HEK293 (cell line): ENCODE measurements at regions not wholly inside any gene's neighbourhood (a gene's known extent, or its start where the extent isn't known, plus 50 kb on each side); places are given as distances from the start of the nearest gene placed in this dataset.

Experiments
- CTCF ChIP-seq: fragments of 450-650 bp; formaldehyde crosslinking; IDR thresholded peaks from 2 replicates; pipeline ENCODE4 v1.5.1; 2016; ENCODE audit warnings: missing biosample characterization, missing genetic modification characterization
- ELK4 ChIP-seq: IDR thresholded peaks from 2 replicates; pipeline ENCODE4 v1.6.1; 2011; ENCODE audit warnings: mild to moderate bottlenecking, low read depth, low read length, borderline replicate concordance
- ZBTB20 ChIP-seq: fragments of 450-650 bp; formaldehyde crosslinking; IDR thresholded peaks from 2 replicates; pipeline ENCODE4 v1.5.1; 2016; ENCODE audit warnings: missing biosample characterization, missing genetic modification characterization
- ZFP3 ChIP-seq: fragments of 450-650 bp; formaldehyde crosslinking; IDR thresholded peaks from 2 replicates; pipeline ENCODE4 v1.5.1; 2016; ENCODE audit warnings: low read depth, missing biosample characterization, missing genetic modification characterization
- ZNF138 ChIP-seq: fragments of 450-650 bp; formaldehyde crosslinking; IDR thresholded peaks from 2 replicates; pipeline ENCODE4 v1.5.1; 2016; ENCODE audit warnings: missing biosample characterization, missing genetic modification characterization, borderline replicate concordance
- ZNF19 ChIP-seq: fragments of 450-650 bp; formaldehyde crosslinking; IDR thresholded peaks from 2 replicates; pipeline ENCODE4; 2016; ENCODE audit warnings: missing biosample characterization, missing genetic modification characterization, low read depth
- ZNF664 ChIP-seq: fragments of 450-650 bp; formaldehyde crosslinking; IDR thresholded peaks from 2 replicates; pipeline ENCODE4 v1.5.1; 2016; ENCODE audit warnings: missing biosample characterization, missing genetic modification characterization
- ZSCAN18 ChIP-seq: fragments of 450-650 bp; formaldehyde crosslinking; IDR thresholded peaks from 2 replicates; pipeline ENCODE4 v1.5.1; 2016; ENCODE audit warnings: missing biosample characterization, missing genetic modification characterization
- TF ChIP-seq, protein P1 (sequence below): sonication (generic); formaldehyde crosslinking; IDR thresholded peaks from 2 replicates; pipeline ENCODE4 v1.8.1; 2022; ENCODE audit warnings: mild to moderate bottlenecking, moderate library complexity, missing genetic modification reagents

GRCh38 chr6:134375220-134375580 lies 57.3 kb upstream of the SGK1 start:
- no peak for TF ChIP-seq ZBTB20
- TF ChIP-seq, protein P1, sequence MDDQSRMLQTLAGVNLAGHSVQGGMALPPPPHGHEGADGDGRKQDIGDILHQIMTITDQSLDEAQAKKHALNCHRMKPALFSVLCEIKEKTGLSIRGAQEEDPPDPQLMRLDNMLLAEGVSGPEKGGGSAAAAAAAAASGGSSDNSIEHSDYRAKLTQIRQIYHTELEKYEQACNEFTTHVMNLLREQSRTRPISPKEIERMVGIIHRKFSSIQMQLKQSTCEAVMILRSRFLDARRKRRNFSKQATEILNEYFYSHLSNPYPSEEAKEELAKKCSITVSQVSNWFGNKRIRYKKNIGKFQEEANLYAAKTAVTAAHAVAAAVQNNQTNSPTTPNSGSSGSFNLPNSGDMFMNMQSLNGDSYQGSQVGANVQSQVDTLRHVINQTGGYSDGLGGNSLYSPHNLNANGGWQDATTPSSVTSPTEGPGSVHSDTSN = no peak
- no peak for TF ChIP-seq ZNF19 (tag by site-specific recombination)
- no peak for TF ChIP-seq ZFP3 (tag by site-specific recombination)
- no peak for TF ChIP-seq ZNF138 (tag by site-specific recombination)
- TF ChIP-seq ZSCAN18 (tag by site-specific recombination) = no peak
- TF ChIP-seq ZNF664 (tag by site-specific recombination) = no peak
- TF ChIP-seq ELK4 = no peak
- no peak for TF ChIP-seq CTCF (tag by site-specific recombination)
